ENCODE measurements at regions not wholly inside any gene's neighbourhood (a gene's known extent, or its start where the extent isn't known, plus 50 kb on each side); places are given as distances from the start of the nearest gene placed in this dataset.

DNA sequence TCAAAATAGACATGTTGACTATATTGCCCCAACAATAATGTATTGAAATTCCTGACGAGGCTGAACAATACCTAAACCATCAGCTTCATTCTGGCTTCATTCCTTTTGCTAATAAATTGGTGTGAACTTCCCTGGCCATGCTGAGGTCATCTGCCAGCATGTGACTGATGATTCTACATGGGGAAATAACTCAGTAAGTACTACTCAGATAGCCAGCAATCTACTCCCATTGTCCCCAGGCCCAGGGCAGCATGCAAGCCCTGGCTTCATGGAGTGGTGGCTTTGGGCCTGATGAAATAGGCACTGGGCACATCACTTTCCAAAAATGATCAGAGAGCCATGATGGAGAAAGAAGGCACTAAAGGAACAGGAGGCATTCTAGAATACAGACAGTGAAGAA, 468.5 kb upstream of the PIK3C3 start:
- no peaks in the 10 kb centered on the region for H3K27me3 ChIP-seq (ENCODE audit: control insufficient read depth, insufficient read depth, low read length)
- no peak for DNase-seq (ENCODE audit: low read depth)
- no peaks in the 10 kb centered on the region for H3K36me3 ChIP-seq (ENCODE audit: control insufficient read depth, insufficient read depth, low read length)
- TF ChIP-seq, protein P1, sequence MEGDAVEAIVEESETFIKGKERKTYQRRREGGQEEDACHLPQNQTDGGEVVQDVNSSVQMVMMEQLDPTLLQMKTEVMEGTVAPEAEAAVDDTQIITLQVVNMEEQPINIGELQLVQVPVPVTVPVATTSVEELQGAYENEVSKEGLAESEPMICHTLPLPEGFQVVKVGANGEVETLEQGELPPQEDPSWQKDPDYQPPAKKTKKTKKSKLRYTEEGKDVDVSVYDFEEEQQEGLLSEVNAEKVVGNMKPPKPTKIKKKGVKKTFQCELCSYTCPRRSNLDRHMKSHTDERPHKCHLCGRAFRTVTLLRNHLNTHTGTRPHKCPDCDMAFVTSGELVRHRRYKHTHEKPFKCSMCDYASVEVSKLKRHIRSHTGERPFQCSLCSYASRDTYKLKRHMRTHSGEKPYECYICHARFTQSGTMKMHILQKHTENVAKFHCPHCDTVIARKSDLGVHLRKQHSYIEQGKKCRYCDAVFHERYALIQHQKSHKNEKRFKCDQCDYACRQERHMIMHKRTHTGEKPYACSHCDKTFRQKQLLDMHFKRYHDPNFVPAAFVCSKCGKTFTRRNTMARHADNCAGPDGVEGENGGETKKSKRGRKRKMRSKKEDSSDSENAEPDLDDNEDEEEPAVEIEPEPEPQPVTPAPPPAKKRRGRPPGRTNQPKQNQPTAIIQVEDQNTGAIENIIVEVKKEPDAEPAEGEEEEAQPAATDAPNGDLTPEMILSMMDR (IDR thresholded peaks at IDR 0.05; ENCODE audit: insufficient read depth, low read length, poor library complexity, severe bottlenecking) = no peak
- H3K4me3 ChIP-seq (ENCODE audit: low read depth, low read length) = no peak overlapping the region

DNA sequence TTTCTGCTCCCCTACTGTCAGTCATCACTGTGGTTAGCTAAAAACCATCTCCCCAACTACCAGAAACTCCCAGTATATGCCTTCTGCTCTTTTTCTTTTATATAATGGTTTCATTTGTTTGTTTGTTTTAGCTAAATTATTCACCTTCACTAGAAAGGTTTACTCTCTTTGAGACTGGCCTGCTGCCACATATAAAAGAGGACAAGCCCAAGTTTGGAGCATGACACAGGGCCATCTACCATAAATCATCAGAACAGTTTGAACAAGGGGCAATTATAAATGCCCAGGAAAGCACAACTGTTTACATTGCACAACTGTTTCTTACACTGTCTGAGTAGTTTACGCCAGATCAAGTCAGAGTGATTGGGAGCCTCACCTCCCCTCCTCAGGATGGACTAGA, 471.0 kb upstream of the PIK3C3 start:
- no peaks in the 10 kb centered on the region for H3K36me3 ChIP-seq (ENCODE audit: control insufficient read depth, insufficient read depth, low read length)
- no peak for DNase-seq (ENCODE audit: low read depth)
- no peak overlapping the region for H3K4me3 ChIP-seq (ENCODE audit: low read depth, low read length)
- TF ChIP-seq, protein P1 (IDR thresholded peaks at IDR 0.05; ENCODE audit: insufficient read depth, low read length, poor library complexity, severe bottlenecking) = no peak
- H3K27me3 ChIP-seq (ENCODE audit: control insufficient read depth, insufficient read depth, low read length) = no peaks in the 10 kb centered on the region

DNA sequence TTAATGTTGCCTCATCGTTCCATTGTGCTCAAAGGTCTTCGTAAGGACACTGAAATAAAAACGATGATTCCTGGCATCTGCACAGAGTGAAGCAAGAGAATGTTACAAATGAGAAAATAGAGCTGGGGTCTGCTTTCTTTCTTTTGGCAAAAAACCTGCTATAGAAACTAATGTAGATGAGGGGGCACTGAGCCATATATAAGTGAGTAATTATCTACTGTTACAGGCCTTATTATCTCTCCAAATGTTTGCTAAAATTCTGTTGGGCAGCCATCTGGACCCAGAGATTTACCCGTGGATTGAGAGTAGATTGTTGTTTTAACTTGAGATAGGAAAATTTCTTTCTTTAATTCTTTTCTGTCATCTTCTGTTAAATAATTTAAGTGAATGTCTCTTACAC, 472.5 kb upstream of the PIK3C3 start:
- H3K36me3 ChIP-seq (ENCODE audit: control insufficient read depth, insufficient read depth, low read length) = no peaks in the 10 kb centered on the region
- no peak overlapping the region for H3K4me3 ChIP-seq (ENCODE audit: low read depth, low read length)
- DNase-seq (ENCODE audit: low read depth) = no peak
- no peaks in the 10 kb centered on the region for H3K27me3 ChIP-seq (ENCODE audit: control insufficient read depth, insufficient read depth, low read length)
- TF ChIP-seq, protein P1 (IDR thresholded peaks at IDR 0.05; ENCODE audit: insufficient read depth, low read length, poor library complexity, severe bottlenecking) = no peak

DNA sequence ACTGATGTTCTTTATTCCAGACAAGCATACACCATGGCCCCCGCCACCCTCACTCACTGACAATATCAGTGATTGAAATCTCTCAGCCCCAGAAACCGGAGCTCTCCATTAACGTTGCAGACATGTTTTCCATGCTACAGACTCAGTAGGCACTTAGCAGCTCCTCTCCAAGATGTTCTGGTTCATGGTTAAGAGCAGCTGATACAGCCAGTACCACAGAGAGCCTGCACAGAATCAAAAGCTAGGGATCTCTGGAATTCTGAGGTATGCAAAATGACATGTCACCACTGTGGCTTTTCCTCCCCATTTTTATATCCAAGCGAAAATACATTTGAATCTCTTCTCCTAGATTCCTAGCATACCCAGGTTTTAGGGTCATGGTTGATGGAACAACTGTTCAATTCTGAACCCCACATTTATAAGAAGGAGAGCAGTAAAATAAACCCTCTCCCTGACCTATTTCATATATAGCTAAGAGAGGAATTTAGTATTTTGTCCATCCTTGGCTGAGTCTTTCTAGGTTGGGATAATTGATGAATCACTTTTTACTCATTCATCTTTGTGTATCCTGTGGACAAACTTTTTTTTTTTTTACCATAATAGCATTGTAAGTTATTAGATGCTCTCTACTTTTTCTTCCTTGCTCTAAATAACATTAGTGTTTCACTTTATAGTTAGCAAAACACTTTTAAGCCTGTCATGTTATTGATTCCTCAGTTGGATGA, 488.4 kb upstream of the PIK3C3 start:
- no peaks in the 10 kb centered on the region for H3K36me3 ChIP-seq (ENCODE audit: control insufficient read depth, insufficient read depth, low read length)
- DNase-seq (ENCODE audit: low read depth) = no peak
- no peak overlapping the region for H3K4me3 ChIP-seq (ENCODE audit: low read depth, low read length)
- TF ChIP-seq, protein P1 (IDR thresholded peaks at IDR 0.05; ENCODE audit: insufficient read depth, low read length, poor library complexity, severe bottlenecking) = no peak
- H3K27me3 ChIP-seq (ENCODE audit: control insufficient read depth, insufficient read depth, low read length) = no peaks in the 10 kb centered on the region

DNA sequence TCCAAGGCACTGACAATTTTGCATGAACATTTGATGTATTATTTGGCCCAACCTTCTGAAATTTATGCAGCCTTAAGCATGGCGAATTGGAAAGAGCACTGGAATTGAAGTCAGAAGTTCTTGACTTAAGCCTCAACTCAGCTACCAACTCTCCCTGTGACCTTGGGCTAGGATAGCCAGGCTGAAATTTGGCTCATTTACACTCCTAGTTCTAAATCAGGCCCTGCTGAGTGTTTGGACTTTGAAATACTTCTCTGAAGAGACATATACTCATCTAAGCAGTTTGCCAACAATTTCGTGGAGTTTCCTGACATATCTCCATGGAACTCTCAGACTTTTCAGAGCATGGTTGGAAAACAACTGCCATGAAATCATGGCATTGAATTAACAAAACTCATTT, 489.6 kb upstream of the PIK3C3 start:
- TF ChIP-seq, protein P1 (IDR thresholded peaks at IDR 0.05; ENCODE audit: insufficient read depth, low read length, poor library complexity, severe bottlenecking) = no peak
- DNase-seq (ENCODE audit: low read depth) = no peak
- Histone ChIP-seq H3K4me3 (ENCODE audit: low read depth, low read length) (no peak overlapping the region), H3K36me3 (ENCODE audit: control insufficient read depth, insufficient read depth, low read length) (no peaks in the 10 kb centered on the region), H3K27me3 (ENCODE audit: control insufficient read depth, insufficient read depth, low read length) (no peaks in the 10 kb centered on the region)

DNA sequence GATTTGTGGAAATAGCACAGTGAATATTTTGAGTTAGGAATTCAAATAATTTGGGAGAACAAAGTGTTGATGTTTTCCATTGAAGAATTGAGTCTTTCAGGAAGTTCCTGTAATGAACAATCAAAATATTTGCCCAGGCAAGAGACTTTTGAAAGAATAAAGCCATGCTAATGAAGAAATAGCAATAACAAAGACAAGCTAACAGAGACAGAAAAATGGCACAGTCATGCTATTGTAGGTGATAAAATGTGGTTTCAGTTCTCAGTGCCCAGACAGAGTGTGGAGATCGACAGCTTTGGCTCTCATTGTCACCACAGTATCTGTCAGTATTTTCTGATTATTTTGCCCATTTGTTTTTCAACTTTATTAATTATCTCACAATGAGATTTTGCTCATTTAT, 490.8 kb upstream of the PIK3C3 start:
- no peak for DNase-seq (ENCODE audit: low read depth)
- H3K36me3 ChIP-seq (ENCODE audit: control insufficient read depth, insufficient read depth, low read length) = no peaks in the 10 kb centered on the region
- TF ChIP-seq, protein P1 (IDR thresholded peaks at IDR 0.05; ENCODE audit: insufficient read depth, low read length, poor library complexity, severe bottlenecking) = no peak
- H3K27me3 ChIP-seq (ENCODE audit: control insufficient read depth, insufficient read depth, low read length) = no peaks in the 10 kb centered on the region
- H3K4me3 ChIP-seq (ENCODE audit: low read depth, low read length) = no peak overlapping the region

Measured in kidney epithelial cell (primary cell).